SIG-M5 treated with dmso at 0.1 percent for 504 hours (cell line): ENCODE measurements at regions not wholly inside any gene's neighbourhood (a gene's known extent, or its start where the extent isn't known, plus 50 kb on each side); places are given as distances from the start of the nearest gene placed in this dataset.

Source experiments
- DNase-seq: peaks from one replicate; lab custom pipeline; 2025; ENCODE audit not compliant: unreplicated experiment; lab: John Stamatoyannopoulos, UW

DNA sequence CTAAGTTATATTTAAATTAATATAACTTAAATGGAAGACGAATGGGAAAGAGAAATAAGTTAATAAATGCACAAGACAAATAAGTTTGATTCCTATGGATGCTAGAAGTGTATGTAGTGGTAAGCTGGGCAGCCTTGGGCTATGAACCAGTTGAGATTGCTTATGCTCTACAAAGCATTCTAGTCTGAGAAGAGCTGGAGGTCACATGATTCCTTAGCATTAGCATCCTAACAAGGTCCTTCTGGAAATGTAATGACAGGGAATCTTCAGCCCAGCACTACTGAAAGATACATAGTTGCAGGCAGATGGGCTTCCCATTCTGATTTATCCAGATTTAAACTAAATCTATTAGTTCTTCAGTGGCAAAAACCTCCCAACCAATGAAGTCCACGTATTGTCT is 102.3 kb upstream of the ESRRG start:
- no peak for DNase-seq

DNA sequence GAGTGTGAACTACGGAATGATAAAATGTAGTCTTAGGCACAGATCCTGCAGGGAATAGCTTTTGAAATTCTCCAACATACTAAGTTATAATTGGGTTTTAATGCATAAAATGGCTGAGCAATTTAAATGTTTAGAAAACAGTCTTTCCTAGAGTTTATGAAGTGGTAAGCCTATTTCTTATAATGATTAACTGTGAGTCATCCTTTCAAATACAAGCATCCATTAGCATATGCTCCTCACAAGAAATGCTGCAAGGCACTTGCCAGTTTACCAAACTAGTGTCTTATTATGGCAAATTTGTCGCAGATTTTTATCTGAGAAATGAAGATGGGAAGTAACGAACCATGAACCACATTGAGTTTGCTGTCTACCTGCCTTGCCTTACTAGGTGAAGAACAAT is 101.3 kb upstream of the ESRRG start:
- no peak for DNase-seq

DNA sequence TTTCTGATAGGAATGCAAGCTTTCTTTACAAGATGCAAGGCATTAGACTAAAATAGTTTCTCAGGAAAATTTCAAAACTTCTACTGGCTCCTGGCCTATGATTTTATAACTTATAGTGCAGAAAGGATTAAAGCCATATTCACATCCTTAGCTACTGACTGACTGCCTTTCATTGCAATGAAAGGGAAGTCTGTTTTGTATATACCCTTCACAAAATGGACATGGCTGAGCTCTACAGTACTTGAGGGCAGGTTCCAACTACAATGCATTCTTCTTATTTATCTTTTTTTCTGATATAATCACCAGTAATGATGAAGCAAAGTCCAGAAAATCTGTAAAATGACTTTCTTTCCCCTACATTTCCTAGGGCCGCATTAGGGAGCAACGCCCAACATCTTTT is 100.5 kb upstream of the ESRRG start:
- DNase-seq, result no peak

DNA sequence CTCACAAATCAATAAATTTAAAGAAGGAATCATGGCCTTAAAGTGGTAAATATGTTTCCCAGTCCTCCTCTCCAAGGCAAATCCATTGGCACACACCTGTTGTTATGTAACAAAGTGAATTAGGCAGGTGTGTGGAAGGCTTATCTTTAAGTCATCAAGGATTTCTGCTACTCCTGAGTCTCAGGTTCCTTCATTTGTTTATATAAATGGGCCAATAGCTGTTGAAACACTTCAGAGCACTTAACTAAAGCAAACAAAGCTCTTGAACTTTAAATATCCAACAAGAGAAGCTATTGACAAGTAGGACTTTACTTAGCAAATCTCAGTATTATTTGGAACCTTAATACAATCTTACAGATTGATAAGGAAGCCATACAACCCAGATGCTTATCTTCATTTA is 99.3 kb upstream of the ESRRG start:
- peak; percentile 54 for DNase-seq

DNA sequence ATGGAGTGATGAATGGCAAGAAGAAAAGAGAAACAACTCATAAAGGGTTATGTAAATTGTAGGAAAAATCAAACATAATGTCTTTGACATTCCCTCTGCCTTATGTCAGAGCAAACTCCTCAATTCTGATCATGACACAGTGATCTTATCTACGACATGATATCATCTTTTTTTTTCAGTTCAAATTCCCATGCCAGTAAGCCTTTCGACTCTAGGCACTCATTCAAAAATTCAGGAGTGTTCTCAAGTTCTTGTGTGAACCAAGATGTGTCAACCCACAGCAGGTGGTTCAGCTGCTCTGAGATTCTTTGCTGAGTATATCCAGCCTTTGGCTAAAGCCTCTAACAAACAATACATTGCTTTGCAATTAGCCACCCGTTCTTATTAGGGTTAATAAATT is 97.1 kb upstream of the ESRRG start:
- DNase-seq, result no peak

DNA sequence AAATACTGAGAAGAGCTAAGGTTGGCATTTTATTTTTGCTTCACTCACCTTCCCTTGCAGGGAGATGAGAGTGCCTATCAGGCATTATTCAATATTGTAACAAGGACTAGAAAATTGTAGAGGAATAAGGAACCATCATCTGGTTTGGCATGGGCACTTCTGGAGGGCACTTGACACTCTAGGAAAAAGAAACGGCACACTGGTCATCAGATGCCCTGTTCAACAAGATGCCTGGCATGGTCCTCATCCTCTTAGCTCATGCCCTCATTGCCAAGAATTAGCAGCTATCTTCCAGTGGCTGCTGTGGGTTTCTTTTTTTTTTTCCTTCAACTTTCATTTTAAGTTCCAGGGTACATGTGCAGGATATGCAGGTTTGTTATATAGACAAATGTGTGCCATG is 95.1 kb upstream of the ESRRG start:
- DNase-seq, result no peak

DNA sequence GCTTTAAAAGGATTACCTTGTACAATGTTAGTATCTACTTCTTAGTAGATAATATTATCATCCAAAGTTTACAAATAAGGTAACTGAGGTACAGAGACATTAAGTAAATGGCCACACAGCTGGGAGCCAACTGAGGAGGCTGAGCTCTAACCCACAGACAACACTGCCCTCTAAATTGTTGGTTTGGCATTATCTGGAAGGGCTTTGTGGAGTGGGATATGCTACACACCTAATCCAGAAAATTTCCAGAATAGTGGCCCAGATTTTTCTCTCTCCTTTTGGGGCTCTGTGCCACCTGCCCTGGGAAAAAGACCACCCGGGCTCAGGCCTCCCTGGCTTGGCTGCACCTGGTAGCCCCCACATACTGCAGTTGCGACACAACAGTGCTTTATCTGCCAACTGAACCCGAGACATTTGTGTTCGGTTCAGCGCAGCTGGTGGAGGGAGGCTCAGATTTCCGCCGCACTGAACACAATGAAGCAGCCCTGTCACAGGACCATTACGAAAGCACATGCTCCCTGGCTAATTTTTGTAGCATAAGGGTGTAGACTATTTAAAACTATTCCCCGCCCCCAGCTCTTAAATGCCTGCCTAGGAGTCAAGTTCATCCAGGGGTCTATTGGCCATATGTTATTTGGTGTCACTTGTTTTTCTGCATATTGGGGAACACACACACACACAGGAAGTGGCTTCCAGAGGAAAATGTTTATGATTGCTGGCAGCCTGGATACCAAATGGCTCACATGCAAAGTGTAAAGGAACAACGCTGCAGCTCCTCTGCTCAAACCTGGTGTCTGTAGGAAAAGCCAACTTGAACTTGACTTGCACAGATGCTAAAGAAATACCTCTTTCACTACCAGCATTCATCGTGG is 92.3 kb upstream of the ESRRG start:
- no peak for DNase-seq

DNA sequence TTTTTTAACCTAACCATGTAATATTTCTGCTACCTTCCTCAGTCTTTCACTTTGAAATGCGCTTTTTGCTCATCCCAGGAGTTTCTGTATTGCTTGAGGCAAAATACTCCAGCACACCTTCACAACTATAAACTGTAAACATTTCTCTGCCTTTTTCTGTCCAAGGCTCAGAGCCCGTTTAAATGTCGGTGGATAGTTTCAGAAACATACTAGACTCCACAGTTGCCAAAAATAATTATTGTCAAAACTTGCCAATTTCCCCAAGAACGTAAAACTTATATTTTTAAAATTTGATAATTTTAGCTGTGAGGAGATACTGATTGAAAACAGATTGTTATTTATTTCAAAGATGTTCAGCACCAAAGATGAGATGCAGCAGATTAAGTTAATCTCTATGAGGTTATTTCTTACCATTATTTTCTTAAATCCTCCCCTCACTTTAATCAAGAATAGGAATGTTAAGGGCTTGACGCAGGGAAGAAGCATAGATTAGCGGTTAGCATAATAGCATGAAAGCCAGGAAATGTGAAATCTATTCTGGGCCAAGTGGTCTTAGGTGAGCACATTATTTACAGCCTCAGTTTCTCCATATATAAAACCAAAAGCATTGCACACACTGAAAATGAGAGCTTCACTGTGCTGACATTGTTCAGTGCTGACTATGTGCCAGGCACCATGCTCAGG is 91.5 kb upstream of the ESRRG start:
- DNase-seq, result no peak

DNA sequence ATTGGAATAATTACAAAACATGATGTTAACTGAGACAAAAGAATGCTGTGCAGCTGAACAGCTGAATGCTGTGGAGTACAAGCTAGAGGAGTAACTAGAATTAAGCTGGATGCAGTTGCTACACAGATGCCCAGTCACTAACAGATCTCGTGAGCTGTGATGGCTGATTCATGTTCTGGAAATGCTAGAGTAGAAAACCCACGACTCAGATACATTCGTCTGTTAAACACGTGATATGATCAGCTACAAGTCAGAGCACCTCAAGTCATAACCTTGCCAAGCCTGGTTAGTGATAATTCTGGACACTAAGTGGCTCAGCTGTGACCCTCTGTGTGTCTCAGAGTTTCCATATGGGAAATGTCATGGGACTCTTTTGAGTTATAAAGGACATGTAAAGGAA is 89.7 kb upstream of the ESRRG start:
- DNase-seq, result no peak

DNA sequence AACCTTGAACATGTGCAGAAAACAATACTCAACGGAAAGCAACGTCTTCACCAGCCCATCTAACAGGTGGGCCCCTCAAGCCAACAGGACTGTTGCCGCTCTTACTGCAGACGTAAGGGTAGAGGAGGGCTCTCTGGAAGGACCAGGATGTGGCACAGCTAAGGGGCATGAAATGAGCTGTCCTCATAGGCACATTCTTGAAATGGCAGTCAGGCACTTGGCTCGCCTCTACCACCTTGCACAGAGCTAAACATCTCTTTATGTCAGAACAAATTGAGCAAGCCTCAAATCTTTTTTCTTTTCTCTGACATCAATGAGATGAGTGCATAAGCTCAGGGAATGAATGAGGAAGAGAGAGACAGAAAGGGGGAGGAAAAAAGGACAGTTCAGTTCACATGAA is 86.4 kb upstream of the ESRRG start:
- no peak for DNase-seq

DNA sequence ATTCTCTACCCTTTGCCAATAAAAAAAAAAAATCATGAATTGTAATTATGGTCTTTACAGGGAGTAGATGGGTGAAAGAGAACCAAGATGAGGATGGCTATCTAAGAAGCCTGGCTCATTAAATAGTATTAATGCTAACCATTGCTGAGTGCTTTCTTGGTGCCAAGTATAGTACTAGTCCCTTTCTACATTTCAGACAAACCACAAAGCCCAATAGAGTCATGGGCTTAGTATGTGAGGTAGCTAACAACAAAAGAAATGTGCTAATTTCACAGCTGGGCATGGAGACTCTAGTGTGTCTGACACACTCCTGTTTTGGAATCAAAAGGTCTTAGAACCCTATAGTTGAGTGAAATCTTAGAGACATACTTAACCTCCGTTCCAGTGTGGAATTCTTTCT is 84.5 kb upstream of the ESRRG start:
- DNase-seq, result no peak

DNA sequence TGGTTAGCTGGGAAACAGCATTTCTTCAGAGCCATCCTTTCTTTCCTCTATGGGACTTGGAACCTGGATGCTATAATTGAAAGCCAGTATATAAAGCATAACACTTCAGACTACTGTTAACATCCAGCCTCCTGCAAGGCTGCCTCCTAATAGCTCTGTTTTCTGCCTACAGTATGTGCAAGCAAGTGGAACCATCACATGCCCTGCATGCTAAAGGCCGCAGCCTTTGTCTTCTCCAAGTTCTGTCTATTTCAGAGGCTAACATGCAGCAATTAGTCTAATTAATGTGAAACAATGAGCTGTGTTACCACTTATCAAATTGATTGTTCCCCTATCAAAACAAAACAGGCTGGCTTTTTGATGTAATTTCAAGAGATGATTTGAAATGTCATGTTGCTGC is 82.7 kb upstream of the ESRRG start:
- DNase-seq, result no peak

DNA sequence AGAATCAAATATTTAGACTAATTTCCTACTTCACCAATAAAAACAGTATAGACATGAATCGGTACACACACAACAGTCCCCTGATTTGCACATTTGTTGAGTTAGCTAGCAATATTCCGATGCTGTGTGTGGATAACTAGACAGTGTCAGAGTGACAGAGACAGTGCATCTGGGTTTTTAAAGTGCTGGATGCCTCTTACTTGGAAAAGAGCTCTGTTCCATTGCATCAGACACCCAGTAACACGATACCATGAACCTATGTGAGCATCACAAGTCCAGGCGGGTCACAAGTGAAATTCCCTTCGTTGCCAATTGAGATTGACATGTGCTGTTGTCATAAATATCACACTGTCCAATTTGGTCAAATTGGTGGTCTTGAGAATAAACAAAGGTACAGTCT is 82.0 kb upstream of the ESRRG start:
- DNase-seq, result no peak

DNA sequence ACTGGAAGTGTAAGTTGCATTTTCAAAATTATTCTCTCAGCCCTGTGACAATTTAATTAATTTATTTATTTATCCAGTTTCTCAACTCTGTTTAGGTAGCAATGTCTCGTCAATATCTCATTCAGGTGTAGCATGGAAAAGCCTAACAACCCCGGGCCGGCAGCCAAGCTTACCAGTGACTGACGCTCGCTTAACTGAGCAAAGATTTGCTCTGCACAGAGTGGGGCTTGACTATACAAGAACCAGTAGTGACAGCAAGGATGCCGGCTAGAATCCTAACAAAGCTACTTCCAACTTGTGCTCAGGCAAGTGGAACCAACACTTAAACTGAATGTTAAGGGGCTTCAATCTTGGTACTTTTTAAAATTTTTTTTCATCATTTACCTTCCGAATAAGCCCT is 80.9 kb upstream of the ESRRG start:
- no peak for DNase-seq

DNA sequence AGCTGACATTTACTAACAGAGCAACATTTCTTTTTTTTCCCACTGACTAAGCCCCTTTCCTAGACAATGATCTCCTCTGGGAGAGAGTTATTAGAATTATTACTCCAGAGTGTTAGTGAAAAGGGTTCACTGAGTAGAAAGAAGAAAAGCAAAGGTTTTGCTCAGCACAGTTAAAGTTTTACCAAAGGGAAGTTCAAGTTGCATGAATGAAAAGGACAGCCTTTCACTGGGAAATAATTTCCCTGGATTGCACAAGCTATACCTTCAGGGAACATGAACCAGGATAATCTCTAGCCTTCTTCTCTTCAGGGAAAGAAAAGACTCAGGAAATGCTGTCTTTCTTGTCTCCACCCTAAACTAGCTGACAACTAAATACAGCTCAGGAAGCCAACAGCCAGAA is 71.4 kb upstream of the ESRRG start:
- DNase-seq, result no peak

DNA sequence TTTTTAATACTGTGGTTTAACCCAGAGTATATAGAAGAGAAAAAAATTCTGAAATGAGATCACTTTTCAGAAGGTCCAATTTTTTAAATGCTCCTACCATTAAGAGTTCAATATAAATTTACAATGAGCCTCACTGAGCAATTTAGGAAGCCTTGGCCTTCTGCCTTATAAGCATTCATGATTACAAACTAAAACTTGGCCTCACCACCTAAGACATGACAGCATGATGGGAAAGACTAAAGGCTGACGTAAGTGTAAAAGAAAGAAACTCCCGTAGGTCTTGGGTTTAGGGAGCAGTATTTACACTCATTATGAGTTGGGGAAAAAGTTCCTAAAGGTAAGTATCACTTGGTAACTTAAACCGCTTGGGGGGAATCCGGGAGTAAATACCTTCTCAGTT is 70.7 kb upstream of the ESRRG start:
- no peak for DNase-seq

DNA sequence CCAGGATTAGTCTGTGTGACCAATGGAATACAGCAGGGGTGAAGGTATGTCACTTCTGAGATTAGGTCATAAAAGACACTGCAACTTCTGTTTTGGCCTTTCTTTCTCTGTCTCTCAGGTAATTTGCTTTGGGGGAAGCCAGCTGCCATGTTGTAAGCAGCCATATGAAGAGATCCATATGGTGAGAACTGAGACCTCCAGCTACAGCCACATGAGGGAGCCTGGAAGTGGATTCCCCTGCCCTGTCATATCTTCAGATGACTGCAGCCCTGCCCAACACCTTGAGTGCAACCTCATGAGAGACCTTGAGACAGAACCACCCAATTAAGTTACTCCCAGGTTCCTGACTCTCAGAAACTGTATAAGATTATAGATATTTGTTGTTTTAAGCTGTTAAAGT is 70.1 kb upstream of the ESRRG start:
- no peak for DNase-seq

DNA sequence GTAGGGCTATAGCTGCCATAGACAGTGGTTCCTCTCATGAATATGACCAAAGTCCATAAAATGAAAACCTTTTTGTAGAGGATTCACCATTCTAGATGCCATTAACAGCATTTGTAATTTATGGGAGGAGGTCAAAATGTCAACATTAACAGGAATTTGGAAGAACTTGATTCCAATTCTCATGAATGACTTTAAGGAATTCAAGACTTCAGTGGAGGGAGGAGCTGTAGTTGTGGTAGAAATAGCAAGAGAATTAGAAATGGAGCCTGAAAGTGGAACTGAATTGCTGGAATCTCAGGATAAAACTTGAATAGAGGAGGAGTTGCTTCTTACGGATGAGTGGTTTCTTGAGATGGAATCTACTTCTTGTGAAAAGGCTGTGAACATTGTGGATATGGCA is 65.4 kb upstream of the ESRRG start:
- DNase-seq, result no peak

DNA sequence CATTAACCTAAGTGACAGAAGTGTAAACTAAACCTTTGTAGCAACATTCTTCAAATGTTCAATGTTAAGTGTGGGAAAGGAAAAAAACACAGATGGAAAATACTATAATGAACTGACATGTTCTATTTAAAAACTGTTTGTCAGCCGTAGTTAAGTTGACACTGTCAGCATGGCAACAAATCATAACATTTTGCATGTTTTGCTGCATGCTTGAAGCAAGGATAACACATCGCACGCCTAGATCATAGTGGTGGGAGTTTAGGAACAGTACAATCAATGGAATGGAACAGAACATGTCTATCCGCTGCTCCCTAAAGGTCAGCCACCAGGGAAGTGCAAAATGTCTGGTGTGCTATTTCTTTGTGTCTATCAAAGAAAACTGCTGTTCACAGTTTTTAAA is 62.5 kb upstream of the ESRRG start:
- DNase-seq, result no peak

DNA sequence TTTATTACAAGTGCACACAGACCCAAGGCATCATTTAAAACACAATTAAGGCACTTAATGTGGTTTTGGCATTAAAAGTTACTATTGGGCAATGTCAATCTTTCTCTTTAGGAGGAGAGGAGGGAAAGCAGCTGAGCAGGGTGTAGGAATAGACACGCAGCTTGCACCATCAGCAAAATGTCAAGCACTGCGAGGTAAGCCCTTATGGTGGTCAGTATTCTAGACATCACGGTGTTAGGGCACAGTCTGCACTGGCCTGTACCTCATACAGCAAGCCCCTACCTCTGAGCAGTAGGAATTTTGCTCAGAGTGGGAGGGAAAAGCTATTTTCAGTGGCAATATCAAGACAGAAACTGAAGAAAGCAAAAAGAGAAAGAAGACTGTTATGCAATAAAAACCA is 62.0 kb upstream of the ESRRG start:
- no peak for DNase-seq

DNA sequence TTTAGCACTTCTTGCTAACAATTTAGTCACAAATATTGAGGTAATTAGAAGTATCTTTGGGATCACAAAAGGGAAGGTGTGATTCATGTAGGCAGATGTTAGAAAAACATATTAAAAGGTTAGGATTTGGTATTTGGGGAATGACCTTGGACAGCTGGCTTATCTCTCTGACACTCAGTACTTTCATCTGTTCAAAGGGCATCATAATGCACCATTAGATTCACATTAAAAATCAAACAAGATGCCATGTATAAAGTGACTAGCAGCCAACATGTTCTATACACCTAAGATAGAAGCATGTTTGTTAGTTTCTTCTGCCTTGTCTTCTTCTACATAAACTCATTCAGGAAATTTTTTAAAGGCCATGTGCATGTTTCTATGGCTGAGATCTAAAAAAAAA is 56.5 kb upstream of the ESRRG start:
- DNase-seq, result no peak

DNA sequence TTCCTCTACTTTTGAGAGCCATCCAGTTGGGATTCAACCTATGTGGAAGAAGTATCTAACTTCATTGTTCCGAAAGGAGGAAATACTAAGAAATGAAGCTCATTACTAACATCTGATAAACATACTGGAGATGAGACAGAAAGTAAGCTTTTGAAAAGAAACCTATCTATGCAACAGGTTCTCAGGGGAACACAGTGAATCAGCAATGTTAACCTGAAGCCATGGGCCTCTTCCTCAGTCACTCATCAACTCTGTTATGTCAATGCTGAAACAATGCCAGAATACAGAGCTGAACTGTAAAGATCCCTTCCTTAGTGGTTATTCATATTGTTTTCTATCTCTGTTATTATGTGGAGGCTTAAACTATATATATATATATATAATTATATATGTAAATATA is 55.5 kb upstream of the ESRRG start:
- peak; percentile 23 for DNase-seq

DNA sequence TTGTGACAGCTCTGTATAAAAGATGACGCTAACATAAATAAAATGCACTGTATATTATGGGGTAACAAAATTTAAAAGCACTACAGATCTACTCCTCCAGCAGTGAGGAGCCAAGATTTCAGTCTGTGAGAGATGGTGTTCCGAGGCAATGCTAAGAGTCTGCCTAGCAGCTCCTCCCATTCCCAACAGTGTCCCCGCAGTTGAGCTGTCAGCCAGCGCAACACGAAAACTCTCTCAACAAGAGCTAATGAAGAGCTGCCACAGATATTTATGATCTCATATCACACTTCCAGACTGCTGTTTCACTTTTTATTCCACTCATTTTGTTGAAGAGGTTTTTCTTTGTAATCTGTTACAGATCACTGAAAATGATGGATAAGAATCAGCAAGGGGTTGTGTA is 53.9 kb upstream of the ESRRG start:
- DNase-seq, result no peak
